Neural cell (in vitro differentiated cells): ENCODE measurements at regions not wholly inside any gene's neighbourhood (a gene's known extent, or its start where the extent isn't known, plus 50 kb on each side); places are given as distances from the start of the nearest gene placed in this dataset.

Source experiments
- H2AFZ ChIP-seq: fragments of 200-600, 300-800 bp; sonication (generic), shearing (Covaris generic); 2 replicates; pipeline ENCODE4 v1.6.0; 2014; ENCODE audit warnings: low read depth, mild to moderate bottlenecking, antibody characterized with exemption, low read length, moderate library complexity
- H3F3A ChIP-seq: fragments of 200-600 bp; shearing (Covaris generic); 2 replicates; pipeline ENCODE4 v1.6.1; 2016; ENCODE audit warnings: mild to moderate bottlenecking, moderate library complexity, mixed read lengths, antibody characterized with exemption, low read length; ENCODE audit not compliant: insufficient read depth, poor library complexity, severe bottlenecking
- H3K27ac ChIP-seq: fragments of 200-600, 300-800 bp; sonication (generic), shearing (Covaris generic); 2 replicates; pipeline ENCODE4 v1.5.1; 2014; ENCODE audit warnings: mild to moderate bottlenecking, low read length, moderate library complexity
- H3K27me3 ChIP-seq: fragments of 300-800, 200-600 bp; sonication (generic), shearing (Covaris generic); 2 replicates; pipeline ENCODE4 v1.6.0; 2014; ENCODE audit warnings: mild to moderate bottlenecking, low read depth, low read length, moderate library complexity; ENCODE audit not compliant: insufficient read depth
- H3K36me3 ChIP-seq: fragments of 300-800, 200-600 bp; sonication (generic), shearing (Covaris generic); 2 replicates; pipeline ENCODE4 v1.5.1; 2014; ENCODE audit warnings: mild to moderate bottlenecking, antibody characterized with exemption, low read length, moderate library complexity; ENCODE audit not compliant: insufficient read depth
- H3K4me2 ChIP-seq: fragments of 300-800, 200-600 bp; sonication (generic), shearing (Covaris generic); 2 replicates; pipeline ENCODE4 v1.6.0; 2014; ENCODE audit warnings: mild to moderate bottlenecking, low read length
- H3K4me3 ChIP-seq: fragments of 300-800, 200-600 bp; sonication (generic), shearing (Covaris generic); 2 replicates; pipeline ENCODE4 v1.5.1; 2014; ENCODE audit warnings: mild to moderate bottlenecking, low read length, moderate library complexity
- H3K79me2 ChIP-seq: fragments of 200-600 bp; shearing (Covaris generic); replicated peaks from 2 replicates; pipeline ENCODE4 v1.6.0; 2014; ENCODE audit warnings: mild to moderate bottlenecking, low read length, moderate library complexity; ENCODE audit not compliant: insufficient read depth
- H3K9ac ChIP-seq: fragments of 300-800, 200-600 bp; sonication (generic), shearing (Covaris generic); 2 replicates; pipeline ENCODE4 v1.6.1; 2016; ENCODE audit warnings: mild to moderate bottlenecking, low read length, mixed read lengths
- H3K9me2 ChIP-seq: fragments of 200-600 bp; shearing (Covaris generic); 2 replicates; pipeline ENCODE4 v1.6.1; 2016; ENCODE audit warnings: mild to moderate bottlenecking, low read length, mixed read lengths; ENCODE audit not compliant: insufficient read depth
- H3K9me3 ChIP-seq: fragments of 200-600, 300-800 bp; sonication (generic), shearing (Covaris generic); 2 replicates; pipeline ENCODE4 v1.6.1; 2016; ENCODE audit warnings: mild to moderate bottlenecking, mixed run types, low read length, moderate library complexity, mixed read lengths
- H4K20me1 ChIP-seq: fragments of 200-600 bp; shearing (Covaris generic); 2 replicates; pipeline ENCODE4 v1.6.1; 2016; ENCODE audit warnings: mild to moderate bottlenecking, mixed run types; ENCODE audit not compliant: insufficient read depth
- EP300 ChIP-seq: fragments of 450-650 bp; conservative IDR thresholded peaks from 2 replicates; pipeline ENCODE4 v1.6.1; 2014; ENCODE audit warnings: antibody characterized with exemption, mild to moderate bottlenecking, moderate library complexity; ENCODE audit not compliant: poor library complexity, severe bottlenecking
- EZH2 ChIP-seq: fragments of 200-600, 300-800 bp; shearing (Covaris generic), sonication (generic); IDR thresholded peaks from 2 replicates; pipeline ENCODE4 v1.6.1; 2014; ENCODE audit warnings: antibody characterized with exemption, low read length, borderline replicate concordance, mild to moderate bottlenecking; ENCODE audit not compliant: insufficient read depth, poor library complexity, severe bottlenecking
- MXI1 ChIP-seq: fragments of 450-650 bp; conservative IDR thresholded peaks from 2 replicates; pipeline ENCODE4 v1.6.1; 2014; ENCODE audit warnings: antibody characterized with exemption, mild to moderate bottlenecking; ENCODE audit not compliant: poor library complexity, severe bottlenecking
- POLR2AphosphoS5 ChIP-seq: IDR thresholded peaks from 2 replicates; pipeline ENCODE4 v1.6.1; 2012
- RAD21 ChIP-seq: fragments of 450-650 bp; conservative IDR thresholded peaks from 2 replicates; pipeline ENCODE4 v1.6.1; 2014; ENCODE audit warnings: antibody characterized with exemption, mild to moderate bottlenecking, moderate library complexity
- REST ChIP-seq: IDR thresholded peaks from 2 replicates; pipeline ENCODE4 v1.6.1; 2012; ENCODE audit warnings: borderline replicate concordance
- SMC3 ChIP-seq: fragments of 450-650 bp; conservative IDR thresholded peaks from 2 replicates; pipeline ENCODE4 v1.6.1; 2014; ENCODE audit warnings: antibody characterized with exemption, mild to moderate bottlenecking, moderate library complexity; ENCODE audit not compliant: poor library complexity
- TAF1 ChIP-seq: IDR thresholded peaks from 2 replicates; pipeline ENCODE4 v1.6.1; 2012; ENCODE audit warnings: low read depth
- TF ChIP-seq, protein P1 (sequence below): fragments of 450-650 bp; IDR thresholded peaks from 2 replicates; pipeline ENCODE4 v1.5.1; 2014; ENCODE audit warnings: antibody characterized with exemption, mild to moderate bottlenecking, moderate library complexity; ENCODE audit not compliant: poor library complexity, severe bottlenecking

DNA sequence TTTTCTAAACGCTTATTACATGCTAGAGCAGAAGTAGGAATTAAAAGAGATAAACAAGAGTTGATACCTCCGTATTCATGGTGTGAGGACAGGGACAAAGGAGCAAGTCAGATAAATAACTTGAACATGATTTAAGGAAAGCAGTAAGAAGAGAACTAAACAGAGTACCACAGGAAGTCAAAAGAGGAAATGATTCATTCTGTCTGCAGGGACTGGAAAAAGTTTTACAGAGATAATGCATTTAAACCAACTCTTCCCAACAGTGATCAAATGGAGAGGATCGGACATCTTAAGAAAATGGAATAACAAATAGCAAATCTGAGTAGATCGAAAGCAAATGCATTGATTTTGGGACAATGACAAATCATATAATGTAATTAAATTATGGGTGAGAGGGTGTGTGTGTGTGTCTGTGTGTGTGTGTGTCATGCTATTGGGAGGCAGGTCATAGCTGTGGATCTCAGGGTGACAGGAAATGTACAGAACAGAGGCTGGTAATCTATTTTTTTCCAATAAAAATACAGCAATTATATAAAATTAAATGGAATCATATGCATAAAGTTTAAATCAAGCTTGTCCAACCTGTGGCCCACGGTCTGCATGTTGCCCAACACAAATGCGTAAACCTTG, 113.4 kb downstream of the MC4R start:
- no peak overlapping the region for H2AFZ ChIP-seq
- H3K4me2 ChIP-seq = no peak overlapping the region

DNA sequence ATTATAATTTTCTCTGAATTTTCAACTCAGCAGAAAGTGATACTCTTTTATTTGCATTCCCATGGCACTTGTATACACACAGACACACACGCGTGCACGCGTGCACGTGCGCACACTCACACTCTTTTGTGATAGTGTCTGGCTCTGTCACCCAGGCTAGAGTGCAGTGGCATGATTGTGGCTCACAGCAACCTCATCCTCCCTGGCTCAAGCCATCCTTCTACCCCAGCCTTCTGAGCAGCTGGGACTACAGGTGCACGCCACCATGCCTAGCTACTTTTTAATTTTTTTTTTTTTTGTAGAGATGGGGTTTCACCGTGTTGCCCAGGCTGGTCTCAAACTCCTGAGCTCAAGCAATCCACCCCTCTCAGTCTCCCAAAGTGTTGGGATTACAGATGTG, 123.2 kb downstream of the MC4R start:
- Histone ChIP-seq H4K20me1 (no peaks in the 10 kb centered on the region), H3F3A (no peaks in the 10 kb centered on the region), H2AFZ (no peak overlapping the region), H3K9ac (no peak overlapping the region), H3K79me2 (no peaks in the 10 kb centered on the region), H3K36me3 (no peaks in the 10 kb centered on the region), H3K4me3 (no peak overlapping the region), H3K9me3 (no peaks in the 10 kb centered on the region), H3K9me2 (no peaks in the 10 kb centered on the region), H3K27me3 (no peaks in the 10 kb centered on the region), H3K27ac (no peak overlapping the region), H3K4me2 (no peak overlapping the region)
- TF ChIP-seq MXI1 (no peak), SMC3 (no peak), REST (no peak), TAF1 (no peak), EZH2 (no peak), POLR2AphosphoS5 (no peak), RAD21 (no peak), EP300 (no peak)
- TF ChIP-seq, protein P1, sequence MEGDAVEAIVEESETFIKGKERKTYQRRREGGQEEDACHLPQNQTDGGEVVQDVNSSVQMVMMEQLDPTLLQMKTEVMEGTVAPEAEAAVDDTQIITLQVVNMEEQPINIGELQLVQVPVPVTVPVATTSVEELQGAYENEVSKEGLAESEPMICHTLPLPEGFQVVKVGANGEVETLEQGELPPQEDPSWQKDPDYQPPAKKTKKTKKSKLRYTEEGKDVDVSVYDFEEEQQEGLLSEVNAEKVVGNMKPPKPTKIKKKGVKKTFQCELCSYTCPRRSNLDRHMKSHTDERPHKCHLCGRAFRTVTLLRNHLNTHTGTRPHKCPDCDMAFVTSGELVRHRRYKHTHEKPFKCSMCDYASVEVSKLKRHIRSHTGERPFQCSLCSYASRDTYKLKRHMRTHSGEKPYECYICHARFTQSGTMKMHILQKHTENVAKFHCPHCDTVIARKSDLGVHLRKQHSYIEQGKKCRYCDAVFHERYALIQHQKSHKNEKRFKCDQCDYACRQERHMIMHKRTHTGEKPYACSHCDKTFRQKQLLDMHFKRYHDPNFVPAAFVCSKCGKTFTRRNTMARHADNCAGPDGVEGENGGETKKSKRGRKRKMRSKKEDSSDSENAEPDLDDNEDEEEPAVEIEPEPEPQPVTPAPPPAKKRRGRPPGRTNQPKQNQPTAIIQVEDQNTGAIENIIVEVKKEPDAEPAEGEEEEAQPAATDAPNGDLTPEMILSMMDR = no peak

More for the DNA sequence above, 113.4 kb downstream of the MC4R start:
- no peak for TF ChIP-seq EZH2
- H3K27me3 ChIP-seq = no peaks in the 10 kb centered on the region
- no peaks in the 10 kb centered on the region for H4K20me1 ChIP-seq
- no peaks in the 10 kb centered on the region for H3K9me3 ChIP-seq
- H3K36me3 ChIP-seq = no peaks in the 10 kb centered on the region
- no peak overlapping the region for H3K27ac ChIP-seq
- H3K9ac ChIP-seq = no peak overlapping the region
- no peaks in the 10 kb centered on the region for H3K79me2 ChIP-seq
- no peaks in the 10 kb centered on the region for H3K9me2 ChIP-seq
- H3K4me3 ChIP-seq = no peak overlapping the region
- H3F3A ChIP-seq = no peaks in the 10 kb centered on the region
